Stimulated activated CD8-positive, alpha-beta memory T cell treated with anti-CD3 and anti-CD28 coated beads, Interleukin-15, amount 100 ng/mL, for 48 hours (primary cell): ENCODE measurements at regions not wholly inside any gene's neighbourhood (a gene's known extent, or its start where the extent isn't known, plus 50 kb on each side); places are given as distances from the start of the nearest gene placed in this dataset.
"Not testable (repeated sequence)": the region's sequence is repeated elsewhere in the genome, so short reads cannot be mapped to it uniquely, and the experiment has no call there.

Experiments used
- DNase-seq, 2 donors: peaks; one replicate each; pipeline ENCODE4 v3.0.0-alpha.2; 2020; ENCODE audit warnings: low read depth in 2 of 2

GRCh38 chr4:81675791-81676393 is 204.2 kb upstream of the RASGEF1B start:
- DNase-seq: no peak

DNA sequence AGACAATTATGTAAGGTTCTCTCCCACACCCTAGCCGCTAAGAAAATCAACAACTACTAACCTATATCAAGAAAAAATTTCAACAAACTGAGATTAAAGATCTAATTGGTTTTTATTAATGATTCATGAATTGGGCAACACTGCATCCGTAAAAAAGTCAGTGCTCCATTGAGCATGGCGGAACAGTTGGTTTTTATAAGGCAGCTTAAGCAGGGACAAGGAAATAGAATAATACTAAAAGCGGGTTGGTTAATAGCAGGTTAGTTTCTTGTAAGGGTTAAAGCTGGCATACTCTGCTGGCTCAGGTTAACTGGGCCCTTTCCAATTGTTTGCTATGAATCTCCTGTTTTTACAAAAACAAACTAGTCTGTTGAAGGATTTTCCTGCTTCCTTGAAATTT is 202.3 kb upstream of the RASGEF1B start:
- DNase-seq: no peak

GRCh38 chr4:81668328-81668727 is 196.6 kb upstream of the RASGEF1B start:
- not testable (repeated sequence) for DNase-seq

DNA sequence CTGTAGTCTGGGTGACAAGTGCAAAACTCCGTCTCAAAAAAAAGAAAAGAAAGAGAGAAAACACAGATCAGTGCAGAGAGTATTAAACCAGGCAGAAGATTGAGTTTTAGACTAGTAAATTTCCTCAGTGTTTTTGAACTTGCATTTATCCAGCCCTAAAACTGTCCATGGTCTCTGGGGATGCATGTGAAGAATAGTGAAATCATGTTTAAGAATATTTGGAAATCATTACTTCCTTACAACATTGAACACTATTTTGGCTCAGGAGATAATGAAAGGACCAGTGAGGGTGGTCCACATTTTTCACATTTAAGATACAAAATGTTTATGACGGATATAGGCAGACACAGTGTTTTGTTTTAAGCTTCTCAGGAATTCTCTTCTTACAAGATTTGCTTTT is 195.8 kb upstream of the RASGEF1B start:
- DNase-seq: no peak

- DNase-seq: no peak
Measured at GRCh38 chr4:81666491-81666890, 194.8 kb upstream of the RASGEF1B start.

GRCh38 chr4:81665649-81666048 is 193.9 kb upstream of the RASGEF1B start:
- DNase-seq: no peak

DNA sequence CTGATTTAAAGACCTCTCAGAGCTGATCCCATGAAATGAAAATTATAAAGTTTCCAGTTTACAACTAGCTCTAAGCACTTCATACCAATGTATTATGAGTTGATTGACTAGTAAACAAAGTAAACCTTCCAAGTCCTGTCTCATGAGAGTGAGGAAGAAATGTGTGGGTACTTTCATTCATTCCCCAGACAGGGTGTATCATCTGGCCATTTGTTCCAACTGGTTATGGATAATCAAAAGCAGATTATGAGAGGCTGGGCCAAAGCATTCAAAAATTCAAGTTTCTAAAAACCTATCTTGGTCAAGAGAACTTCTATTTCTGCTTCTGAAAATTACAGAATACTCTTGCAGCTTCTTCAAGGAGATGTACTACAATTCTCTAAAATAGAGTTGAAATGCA is 193.3 kb upstream of the RASGEF1B start:
- DNase-seq: no peak

GRCh38 chr4:81664079-81664478 is 192.4 kb upstream of the RASGEF1B start:
- DNase-seq: no peak

DNA sequence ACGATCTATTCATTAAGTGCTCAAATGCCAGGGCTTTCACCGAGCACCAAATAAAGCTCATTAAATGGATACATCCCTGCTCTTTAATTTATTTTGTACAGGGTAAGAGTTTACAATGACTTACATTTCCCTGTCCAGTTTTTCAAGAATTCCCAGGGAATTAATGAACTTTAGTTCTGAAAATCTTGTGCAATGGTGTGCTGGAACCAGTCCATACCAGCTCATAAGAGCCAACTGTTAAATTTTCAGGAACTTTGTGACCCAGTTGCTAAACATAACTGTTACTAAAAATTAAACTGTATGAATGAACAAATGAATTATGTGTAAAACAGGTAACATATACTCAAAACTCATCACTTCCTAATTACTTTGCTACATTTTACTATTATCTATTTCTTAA is 191.7 kb upstream of the RASGEF1B start:
- no peak for DNase-seq

GRCh38 chr4:81659051-81659450 is 187.3 kb upstream of the RASGEF1B start:
- no peak for DNase-seq

- DNase-seq: no peak
Measured at GRCh38 chr4:81652069-81652478, 180.4 kb upstream of the RASGEF1B start.

DNA sequence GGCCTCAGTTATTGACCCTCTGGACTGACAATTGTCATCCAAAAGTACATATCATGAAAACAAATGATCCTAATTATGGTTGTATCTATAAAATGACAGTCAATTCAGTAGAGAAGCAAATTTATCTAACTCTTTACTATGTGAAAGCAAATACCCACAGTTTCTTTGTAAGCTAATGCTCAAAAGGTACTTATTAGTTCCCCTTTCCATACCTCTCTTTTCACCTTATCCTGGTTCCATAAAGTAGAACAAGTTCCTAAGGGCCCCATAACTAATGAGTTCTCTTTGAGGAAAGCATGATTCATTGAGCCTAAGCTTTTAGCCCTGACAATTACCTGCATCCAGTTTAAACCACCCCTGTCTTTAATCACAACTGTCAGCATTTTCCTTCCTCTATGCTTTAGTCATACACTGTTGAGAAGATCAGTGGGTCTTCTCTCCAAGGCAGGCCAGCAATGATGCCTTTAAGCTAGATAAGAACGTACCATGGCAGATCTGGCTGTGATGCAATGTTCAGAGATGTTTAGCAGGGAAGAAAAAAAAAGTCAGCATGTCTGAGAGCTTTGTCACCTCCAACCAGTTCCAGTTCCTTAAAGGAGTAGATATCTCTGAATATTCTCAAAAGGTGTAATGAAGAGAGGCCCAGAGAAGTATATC is 179.7 kb upstream of the RASGEF1B start:
- no peak for DNase-seq

GRCh38 chr4:81650606-81651242 is 179.0 kb upstream of the RASGEF1B start:
- DNase-seq: no peak

DNA sequence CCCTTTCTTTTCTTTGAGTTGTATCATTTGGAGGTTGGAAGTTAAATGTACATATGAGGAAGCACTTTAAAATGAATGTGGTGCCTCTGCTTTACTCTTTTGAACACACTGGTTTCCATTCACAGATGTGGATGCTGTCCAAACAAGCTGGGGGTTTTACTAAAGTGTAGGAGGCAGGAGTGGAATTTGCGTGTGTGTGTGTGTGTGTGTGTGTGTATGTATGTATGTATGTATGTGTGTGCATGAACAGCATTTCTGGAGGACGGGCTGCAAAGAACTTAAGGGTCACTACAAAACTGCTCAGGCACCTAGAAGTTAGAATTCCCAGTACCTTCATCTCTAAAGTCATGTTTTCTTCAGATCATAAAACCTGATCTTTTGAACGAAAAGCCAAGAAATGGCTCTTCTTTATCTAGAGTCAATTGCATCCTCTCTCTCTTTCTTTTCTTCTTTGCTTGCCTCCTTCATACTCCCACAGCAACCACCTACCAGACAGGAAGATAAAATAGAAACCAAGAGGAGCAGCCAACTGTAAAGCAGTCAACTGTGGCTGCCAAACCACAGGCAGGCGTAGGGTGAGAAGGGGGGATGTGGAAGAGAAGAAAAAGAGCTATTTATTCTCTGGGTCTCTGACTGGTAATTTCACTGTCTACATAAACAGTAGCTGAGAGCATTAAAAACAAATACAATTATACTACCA is 177.0 kb upstream of the RASGEF1B start:
- DNase-seq: peak; percentile 16 to 39

DNA sequence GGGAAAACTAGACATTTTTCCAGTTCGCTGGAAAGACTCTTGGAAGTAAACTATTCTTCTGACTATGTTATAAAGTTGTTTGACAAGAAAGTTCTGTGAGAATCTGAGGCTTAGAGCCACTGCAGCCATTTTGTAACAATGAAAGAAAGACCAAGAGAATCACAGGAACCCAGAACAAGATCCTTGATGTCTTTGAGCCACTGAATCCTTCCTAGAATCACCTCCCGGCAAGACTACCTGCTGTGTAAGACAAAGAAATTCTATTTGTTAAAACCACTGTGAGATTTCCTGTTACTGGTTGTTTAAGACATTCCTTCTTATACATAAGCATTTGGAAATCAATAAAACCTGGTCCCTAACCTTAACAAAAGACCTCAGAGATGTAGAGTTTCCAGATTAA is 175.7 kb upstream of the RASGEF1B start:
- no peak for DNase-seq

- no peak for DNase-seq
Measured at GRCh38 chr4:81642543-81642942, 170.8 kb upstream of the RASGEF1B start.

GRCh38 chr4:81639248-81639647 is 167.5 kb upstream of the RASGEF1B start:
- DNase-seq: no peak

DNA sequence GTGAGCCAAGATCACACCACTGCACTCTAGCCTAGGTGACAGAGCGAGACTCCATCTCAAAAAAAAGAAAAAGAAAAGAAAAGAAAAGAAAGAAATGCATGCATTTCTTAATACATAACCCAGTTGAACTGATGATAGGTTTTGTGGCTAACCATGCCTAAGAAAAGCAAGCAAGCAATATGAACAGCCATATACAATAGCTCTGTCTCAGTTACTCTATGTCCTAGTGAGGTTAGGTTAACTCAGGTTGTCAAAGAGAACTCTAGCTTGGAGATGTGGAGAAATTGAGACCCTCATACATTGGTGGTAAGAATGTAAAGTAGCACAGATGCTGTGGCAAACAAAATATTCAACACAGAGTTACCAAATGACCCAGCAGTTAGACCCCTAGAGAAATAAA is 167.0 kb upstream of the RASGEF1B start:
- no peak for DNase-seq

DNA sequence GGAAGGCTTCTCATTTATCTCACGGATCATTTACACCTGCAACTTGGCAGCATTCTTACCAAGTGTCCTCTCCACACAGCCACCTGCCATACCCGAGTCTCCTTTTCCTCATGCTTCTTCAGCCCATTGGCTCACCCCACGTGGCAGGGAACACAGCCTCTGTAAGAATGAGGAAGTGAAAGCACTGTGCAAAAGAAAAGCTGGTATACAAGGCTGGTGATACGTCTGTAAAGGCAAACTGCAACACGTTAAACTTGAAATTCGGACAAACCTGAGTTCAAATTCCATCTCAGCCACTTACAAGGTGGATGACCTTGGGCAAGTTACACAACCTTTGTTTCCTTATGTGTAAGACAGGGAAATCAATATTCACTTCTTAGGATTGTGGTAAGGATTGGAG is 164.0 kb upstream of the RASGEF1B start:
- DNase-seq: no peak

- DNase-seq: no peak
Measured at GRCh38 chr4:81634766-81635549, 163.3 kb upstream of the RASGEF1B start.

- no peak for DNase-seq
Measured at GRCh38 chr4:81634165-81634564, 162.5 kb upstream of the RASGEF1B start.
